NCI-H128 (cell line): ENCODE measurements at regions not wholly inside any gene's neighbourhood (a gene's known extent, or its start where the extent isn't known, plus 50 kb on each side); places are given as distances from the start of the nearest gene placed in this dataset.

Experiments
- DNase-seq: peaks from one replicate; lab custom pipeline; 2025; ENCODE audit not compliant: unreplicated experiment; lab: John Stamatoyannopoulos, UW

GRCh38 chr20:50372770-50373088 lies 137.5 kb upstream of the PTPN1 start:
- no peak for DNase-seq

GRCh38 chr20:50373674-50374286 lies 136.4 kb upstream of the PTPN1 start:
- DNase-seq, result no peak

DNA sequence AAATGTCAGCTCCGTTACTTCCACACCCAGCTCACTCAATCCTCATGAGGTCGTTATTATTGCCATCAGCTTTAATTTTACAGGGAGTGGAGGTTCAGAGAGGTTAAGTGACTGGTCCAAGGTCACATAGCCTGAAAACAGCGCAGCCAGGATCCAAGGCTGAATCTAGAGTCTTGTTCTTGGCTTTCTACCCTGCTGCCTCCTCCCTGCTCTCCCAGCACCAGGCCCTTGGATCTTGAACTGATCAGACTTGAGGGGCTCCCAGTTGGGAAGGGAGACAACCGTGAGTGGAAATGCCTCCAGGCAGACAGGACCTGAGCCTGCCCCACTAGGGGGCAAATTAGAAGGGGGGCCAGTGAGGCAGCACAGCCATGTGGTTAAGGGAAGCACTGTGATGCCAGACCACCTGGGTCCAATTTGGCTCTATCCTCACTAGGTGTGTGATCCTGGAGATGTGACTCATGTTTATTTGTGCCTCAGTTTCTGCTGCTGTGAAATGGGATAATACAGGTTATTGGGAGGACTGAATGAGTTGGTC lies 135.6 kb upstream of the PTPN1 start:
- no peak for DNase-seq

- no peak for DNase-seq
These were observed 133.8 kb upstream of the PTPN1 start for GRCh38 chr20:50376179-50376887.

GRCh38 chr20:50376888-50377459 lies 133.2 kb upstream of the PTPN1 start:
- no peak for DNase-seq

DNA sequence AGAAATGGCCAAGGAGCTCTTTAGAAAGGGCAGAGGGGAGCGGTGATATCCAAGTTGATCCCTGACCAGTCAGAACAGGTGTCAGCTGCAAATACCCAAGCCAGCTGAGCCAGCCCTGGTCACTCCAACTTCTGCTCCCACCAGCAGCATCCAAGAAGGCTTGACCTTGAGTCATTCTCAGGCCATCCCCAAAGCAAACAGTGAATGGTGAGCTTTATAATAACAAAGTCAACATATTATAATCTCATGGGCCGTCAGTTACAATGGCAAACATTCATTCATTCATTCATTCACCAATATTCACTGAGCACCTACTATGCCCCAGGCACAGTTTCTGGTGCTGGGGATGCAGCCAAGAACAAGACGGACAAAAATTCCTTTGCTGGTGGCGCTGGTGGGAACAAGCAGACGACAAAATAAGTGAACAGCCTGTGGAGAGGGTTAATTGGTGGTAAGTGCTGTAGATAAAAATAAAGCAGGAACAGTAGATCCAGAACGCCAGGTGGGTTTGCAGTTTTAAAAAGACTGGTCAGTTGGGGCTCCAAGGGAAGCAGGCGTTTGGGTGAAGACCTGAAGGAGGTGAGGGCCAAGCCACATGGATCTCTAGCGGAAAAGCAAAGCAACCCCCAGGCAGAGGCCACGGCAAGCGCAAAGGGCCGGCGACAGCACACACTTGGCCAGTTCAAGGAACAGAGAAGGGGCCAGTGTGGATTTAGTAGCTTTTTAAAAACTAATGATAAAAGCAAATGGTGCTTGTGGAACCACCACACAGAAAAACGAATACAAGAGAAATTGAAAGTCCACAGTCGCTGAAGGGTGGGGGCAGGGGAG lies 131.8 kb upstream of the PTPN1 start:
- DNase-seq, result no peak

- no peak for DNase-seq
These were observed 130.9 kb upstream of the PTPN1 start for GRCh38 chr20:50379049-50379990.

DNA sequence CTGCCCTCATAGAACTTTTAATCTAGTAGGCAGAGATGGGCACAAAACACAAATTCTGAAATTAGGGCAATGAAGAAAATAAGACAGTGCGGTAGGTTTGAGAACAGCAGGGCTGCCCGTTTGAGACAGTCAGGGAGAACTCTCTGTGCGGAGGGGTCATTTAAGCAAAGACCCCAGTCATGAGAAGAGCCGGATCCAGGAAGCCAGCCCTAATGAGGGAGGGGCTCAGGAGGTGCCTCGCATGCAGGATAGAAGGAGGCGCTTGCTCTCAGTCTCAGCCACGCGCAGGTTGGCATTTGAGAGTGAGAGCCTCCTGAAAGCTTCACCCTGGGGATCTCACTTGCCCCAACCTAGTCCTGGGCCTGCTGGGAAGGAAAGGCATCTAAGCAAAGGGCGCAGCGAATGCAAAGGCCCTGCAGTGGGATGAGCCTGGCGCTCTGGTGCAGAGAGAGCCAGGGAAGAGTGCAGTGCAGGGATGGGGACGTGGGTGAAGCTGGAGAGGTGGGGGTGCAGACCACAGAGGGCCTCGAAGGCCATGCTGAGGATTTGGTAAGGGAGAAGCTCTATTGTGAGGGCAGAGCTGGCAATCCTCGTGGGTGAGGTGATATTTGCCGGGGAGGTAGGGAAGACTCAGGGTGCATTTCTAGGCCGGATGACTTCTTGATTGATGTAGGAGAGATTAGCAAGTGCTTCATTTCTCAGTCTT lies 130.0 kb upstream of the PTPN1 start:
- DNase-seq, result no peak

DNA sequence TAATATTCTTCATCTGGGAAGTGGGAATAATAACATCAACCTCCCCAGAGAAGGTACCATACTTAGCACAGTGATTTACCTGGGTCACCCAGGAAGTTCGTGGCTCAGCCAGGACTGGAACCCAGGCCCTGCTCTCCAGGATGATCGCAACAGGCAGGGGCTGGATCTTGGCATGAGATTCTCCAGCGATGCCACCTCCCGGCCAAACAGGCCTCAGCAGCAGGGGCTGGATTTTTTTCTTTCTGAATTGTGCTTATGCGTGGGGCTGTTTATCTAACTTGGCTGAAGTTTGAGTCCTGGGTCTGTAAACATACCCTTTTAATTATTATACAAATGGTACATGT lies 129.5 kb upstream of the PTPN1 start:
- DNase-seq, result no peak

GRCh38 chr20:50381075-50381732 lies 129.0 kb upstream of the PTPN1 start:
- DNase-seq, result no peak

- DNase-seq, result no peak
These were observed 128.2 kb upstream of the PTPN1 start for GRCh38 chr20:50381771-50382593.

DNA sequence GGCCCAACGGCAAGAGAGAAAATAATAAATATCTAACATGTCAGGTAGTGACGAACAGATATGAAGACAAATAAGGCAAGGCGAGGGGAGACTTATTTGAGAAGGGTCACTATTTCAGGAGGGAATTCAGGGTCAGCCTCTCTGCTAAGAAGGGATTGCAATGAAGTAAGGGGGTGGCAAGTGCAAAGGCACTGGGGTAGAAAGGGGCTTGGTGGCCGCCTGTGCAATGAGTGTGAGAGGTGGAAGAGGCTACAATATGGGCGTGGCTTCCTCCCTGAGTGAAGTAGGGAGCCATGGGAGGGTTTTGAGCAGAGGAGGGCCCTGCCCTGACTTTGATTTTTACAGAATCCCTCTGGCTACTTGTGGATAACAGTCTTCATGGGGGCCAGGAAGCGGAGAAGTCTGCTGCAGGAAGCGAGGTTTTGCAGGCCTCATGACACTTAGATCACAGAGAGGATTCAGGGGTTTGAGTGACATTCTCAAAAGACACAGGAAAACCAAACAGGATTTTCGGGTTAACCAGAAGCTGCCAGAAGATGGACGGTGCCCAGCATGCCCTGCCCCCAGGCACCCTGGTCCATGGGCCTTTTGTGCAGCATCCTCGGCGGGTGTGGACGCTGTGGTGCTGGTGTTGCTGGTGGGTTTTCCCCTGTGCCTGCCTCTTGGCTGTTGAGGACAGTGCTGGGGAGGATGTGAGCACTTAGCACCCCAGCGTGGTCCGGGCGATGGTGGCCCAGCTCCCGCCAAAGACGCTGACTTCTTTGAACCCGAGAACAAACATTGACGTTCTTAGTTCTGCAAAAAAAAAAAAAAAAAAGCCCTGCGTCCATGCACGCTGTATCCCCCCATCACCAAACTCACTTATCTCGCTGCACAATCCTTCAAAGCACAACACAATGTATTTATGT lies 124.2 kb upstream of the PTPN1 start:
- DNase-seq, result no peak

GRCh38 chr20:50386641-50386960 lies 123.6 kb upstream of the PTPN1 start:
- no peak for DNase-seq

DNA sequence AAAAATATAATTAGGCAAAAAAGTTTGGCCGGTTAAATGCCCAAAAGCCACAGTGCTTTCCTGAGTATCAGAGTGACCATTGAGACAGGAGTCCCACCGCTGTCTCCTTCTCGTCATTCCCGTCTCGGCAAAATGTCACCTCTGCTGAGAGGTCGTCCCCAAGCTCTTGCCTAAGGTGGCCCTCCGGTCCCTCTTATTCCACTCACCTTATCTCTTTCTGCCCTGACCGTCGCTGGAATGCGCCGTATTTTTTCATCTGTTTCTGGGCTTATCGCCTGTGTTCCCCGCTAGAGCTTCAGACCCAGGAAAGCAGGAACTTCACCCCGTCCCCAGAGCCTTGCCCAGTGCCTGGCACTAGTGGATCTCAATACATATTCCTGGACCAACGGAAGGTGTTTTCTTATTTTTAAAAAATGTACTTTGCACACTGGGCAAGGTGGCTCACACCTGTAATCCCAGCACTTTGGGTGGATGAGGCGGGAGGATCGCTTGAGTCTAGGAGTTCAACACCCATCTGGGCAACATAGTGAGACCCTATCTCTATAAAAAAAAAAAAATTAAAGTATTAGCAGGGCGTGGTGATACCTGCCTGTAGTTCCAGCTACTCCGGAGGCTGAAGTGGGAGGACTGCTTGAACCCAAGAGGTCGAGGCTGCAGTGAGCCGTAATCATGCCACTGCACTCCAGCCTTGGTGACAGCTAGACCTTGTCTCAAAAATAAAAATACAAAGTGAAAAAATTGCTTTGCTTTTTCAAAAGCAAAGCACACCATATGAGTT lies 122.8 kb upstream of the PTPN1 start:
- DNase-seq, result no peak

- DNase-seq, result no peak
These were observed 122.2 kb upstream of the PTPN1 start for GRCh38 chr20:50387996-50388332.

- no peak for DNase-seq
These were observed 121.3 kb upstream of the PTPN1 start for GRCh38 chr20:50388733-50389437.

DNA sequence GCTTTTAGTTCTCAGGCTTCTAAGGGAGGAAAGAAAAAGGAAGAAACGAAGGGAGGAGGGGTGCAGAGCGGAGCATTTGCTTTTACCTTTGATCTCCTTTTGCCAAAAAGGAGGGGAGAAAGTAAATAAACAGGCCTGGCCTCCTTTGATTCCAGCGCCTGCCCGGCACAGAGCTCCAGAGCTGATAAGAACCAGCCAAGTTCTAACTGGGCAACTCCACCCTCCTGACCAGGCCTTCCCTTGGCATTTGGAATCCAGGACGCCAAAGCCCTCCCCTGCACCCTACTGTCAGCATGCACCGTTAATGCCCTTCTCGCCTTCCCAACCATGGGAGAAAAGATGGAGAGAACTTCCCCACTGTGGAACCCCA lies 120.8 kb upstream of the PTPN1 start:
- DNase-seq, result no peak
